GM21447 (cell line): ENCODE measurements at regions not wholly inside any gene's neighbourhood (a gene's known extent, or its start where the extent isn't known, plus 50 kb on each side); places are given as distances from the start of the nearest gene placed in this dataset.

ENCODE experiments used
- ATAC-seq: cut with Tn5 transposase; IDR thresholded peaks from one replicate; pipeline ENCODE4 v1.9.1; 2021; ENCODE audit not compliant: unreplicated experiment

DNA sequence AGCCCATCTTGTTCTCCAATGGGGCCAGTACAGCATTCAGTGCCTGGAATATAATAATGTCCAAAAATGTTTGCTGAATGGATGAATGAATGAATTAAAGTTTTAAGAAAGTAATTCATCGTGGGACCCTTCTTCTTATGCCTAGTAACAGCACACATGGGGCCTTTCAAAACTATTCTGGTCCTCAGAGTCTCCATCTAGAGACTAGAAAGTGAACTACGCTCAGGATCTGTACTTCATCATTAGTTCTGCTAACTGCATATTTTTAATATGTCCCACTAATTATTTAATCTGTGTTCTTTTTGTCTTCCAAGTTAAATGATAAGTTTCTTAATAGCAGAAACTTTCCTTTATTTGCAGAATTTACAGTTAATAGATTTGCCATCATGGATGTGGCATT, 172.5 kb downstream of the SMAD2 start:
- ATAC-seq: no peak

DNA sequence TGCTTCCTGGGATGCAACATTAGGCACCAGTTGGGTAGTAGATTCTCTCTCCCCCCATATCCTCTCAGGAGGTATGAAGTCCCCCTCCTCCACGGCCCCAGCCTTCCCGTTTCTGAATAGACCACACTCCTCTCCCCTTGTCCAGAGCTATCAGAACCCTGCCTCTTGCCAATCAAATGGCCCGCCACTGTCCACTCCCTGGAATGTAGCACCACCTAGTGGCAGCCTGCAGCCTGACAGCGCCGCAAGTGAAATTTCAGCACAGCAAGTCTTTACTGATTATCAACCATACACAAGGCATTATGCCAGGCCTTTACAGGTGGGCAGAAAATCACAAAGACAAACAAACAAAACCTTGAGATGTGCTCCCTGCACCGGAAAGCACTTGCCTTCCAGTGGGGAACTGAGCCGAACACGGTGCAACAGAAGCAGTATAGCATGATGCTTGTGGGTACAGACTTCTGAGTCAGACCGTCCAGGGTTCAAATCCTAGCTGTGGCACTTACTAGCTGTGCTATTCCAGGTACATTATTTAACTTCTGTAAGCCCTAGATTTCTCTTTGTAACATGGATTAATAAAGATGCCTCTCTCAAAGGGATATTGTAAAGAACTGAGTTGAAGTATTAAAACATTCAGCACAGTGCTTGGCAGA, 174.0 kb downstream of the SMAD2 start:
- no peak for ATAC-seq

DNA sequence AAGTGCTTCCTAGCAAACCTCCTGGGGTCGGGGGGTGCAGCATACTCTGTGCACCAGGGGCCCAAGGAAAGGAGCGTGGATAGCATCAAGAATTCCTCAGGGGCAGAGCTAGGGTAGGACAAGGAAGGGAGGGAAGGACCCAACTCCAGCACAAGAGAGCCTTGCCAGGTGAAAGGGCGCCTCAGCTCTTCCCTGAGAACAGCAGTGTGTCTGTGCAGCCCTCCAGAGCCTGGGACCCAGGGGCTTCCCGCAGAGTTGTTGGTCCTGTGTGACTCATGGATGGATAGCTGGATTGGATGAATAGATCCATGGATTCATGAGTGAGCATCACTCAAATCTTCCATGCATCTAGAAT, 175.4 kb downstream of the SMAD2 start:
- no peak for ATAC-seq

DNA sequence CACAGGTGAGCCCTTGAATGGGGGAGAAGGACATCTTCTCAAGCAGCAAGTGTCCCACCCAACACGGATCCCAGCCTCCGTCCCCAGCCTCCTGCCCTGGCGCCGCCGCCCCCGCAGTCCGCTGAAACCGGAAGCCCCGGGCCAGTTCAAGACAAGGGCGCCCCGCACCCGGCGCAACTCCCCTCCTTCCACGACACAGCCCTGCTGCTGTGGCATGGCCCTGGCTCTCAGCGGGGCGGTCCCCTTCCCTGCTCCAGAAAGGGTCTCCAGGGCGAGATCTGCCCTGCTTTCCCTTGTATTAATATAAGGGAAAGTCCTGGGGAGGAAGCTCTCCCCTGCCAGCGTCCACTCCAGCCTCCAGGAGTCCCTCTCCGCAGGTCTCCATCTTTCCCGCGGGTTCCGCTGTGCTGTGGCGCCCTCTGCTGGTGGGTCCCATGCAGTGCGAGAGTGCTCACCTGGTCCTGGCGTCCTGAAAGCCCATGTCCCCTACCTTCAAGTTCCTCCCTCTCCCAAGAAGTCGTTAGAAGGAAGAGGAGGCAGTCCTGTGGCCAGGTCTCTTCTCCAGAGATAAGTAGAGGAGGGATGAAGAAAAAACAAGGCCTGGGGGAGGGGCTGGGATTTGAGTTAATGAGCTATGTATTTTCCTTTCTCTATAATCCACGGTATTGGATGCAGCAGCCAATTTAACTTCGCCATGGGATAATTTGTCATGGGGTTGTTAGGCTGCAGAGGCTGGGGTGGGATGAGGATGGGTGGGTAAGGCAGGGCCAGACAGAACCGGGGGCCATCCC, 176.0 kb downstream of the SMAD2 start:
- no peak for ATAC-seq

DNA sequence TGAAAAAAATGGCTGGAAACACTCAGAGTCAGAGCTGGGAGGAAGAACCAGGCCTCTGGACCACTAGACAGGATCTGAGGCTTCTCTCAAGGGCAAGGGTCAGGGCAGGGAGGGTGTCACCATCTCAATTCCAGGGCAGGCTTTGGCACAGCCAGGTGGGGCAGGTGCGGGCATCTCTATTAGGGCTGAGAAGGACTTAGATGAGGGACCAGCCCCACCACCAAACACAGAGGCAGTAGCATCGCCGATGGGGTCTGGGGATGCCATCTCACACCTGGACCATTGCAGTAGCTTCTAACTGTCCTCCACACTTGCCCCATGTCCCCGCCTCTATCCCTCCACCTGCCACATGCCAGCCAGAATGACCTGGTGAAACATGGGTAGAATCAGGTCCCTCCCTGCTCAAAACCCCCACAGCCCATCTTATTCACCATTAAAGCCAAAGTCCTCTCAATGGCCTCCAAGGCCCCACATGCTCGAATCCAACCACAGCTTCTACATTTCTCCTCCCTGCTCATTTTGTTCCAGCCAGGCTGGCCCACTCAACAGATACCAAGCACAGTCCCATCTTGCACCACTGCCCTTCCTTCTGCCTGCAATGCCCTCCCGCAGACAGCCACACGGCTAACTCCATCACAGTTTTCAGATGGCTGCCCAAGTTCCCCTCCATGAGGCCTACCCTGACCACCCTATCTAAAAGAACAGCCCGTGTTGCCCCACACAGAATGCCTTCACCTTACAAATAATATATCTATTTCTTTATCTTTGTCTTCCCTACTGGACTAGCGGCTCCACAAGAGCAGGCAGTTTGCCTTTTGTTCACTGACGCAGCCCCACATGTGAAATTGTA, 177.4 kb downstream of the SMAD2 start:
- ATAC-seq: no peak

DNA sequence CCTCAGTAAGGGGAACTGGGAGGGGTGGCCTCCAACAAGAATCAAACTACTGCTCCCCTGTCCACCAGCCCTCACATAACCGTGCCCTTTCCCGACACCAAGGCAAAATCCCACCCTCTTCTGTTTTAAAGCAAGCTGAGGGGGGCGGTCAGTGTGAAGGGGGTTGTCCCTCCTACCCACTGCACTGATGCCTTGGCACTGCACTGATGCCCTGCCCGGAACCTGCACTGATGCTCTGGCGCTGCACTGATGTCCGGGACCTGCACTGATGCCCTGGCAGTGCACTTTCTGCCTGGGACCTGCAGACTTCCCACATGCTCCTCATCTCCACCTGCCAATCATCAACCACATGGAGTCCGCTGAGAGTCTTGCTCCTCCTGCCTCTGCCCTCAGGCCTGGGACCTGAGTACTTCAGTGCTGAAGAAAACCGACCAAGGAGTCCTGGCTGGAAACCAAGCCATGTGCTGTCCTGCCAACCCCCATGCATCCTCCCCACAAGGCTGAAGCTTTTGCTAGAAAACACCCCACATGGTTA, 179.5 kb downstream of the SMAD2 start:
- ATAC-seq: no peak

DNA sequence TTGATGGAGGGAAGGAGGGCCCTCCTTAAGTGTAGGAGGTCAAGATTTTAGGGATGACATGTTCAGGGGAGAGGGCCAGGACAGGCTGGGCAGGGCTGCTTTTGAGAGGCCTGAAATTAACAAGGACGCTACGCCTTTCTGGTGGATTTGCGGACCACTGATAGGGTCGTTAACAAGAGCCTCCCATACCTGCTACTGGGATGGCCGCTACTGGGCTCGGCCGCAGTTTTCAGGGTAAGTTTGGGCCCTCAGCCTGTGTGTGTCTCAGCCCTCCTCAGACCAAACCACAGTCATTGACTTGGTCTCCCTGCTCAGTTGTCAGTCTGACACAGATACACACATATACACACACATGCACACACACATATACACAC, 180.9 kb downstream of the SMAD2 start:
- no peak for ATAC-seq

DNA sequence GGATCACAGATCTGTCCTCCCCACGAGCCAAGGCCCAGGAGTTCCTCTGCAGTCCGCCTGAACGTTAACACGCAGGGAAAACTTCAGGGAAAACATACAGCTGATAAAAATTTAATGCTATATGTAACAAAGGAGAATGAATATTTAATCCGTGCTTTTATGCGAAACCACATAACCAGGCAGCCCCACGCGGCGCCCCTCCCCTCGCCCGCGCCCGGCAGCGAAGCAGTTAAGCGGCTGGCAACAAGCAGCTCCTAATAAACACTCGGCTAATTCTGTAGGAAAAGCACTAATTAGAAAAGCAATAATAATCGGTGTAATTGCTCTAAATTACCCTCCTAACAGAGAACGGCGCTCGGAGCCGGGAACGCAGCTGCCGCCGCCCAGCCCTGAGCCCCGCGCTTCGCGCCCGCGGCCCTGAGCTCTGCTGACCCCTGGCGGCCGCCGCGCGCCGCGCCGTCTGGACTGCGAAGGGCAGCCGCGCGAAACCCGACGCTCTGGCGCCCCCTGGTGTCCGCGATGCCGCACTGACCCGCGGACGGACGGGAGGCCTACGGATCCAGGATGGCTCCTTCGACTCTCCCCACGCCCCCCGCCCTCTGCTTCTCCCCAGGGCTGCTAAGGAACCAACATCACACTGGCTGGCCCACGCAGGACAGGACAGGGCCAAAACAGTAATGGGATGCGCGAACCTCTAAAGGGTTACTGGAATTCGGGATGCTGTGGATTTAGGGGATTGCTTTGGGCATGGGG, 181.4 kb downstream of the SMAD2 start:
- peak; percentile 70 for ATAC-seq

DNA sequence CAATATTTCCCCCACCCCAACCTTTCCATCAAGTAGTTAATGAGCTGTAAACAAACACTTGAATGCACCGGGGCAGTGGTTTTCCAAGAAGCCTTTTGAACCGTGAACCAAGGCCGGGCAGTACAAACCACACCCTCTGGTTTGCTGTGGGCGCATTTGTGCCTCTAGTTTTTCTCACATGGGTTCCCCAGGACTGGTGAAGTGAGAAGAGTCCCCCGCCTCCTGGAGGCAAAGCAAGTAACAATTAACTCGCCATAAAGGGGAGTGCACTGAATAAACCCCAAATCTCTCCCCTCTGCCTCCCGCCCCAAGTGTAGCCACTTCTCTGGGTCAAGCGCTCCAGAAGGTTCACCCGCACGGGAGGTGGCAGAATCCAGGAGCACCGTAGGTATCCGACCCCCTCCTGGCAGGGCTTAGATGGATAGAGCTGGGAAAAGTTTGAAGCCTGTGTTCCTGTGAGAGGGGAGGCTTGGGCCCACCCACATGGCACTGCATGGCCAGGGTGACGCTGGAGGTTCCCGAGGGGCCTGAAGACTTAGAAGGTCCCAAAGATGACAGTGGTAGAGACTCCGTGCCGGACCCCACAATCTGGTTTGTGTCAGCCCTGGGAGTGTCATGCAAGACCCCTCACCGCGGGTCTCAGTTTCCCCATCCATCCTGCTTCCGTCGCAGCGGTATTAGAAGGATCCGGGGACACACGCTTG, 182.2 kb downstream of the SMAD2 start:
- no peak for ATAC-seq

DNA sequence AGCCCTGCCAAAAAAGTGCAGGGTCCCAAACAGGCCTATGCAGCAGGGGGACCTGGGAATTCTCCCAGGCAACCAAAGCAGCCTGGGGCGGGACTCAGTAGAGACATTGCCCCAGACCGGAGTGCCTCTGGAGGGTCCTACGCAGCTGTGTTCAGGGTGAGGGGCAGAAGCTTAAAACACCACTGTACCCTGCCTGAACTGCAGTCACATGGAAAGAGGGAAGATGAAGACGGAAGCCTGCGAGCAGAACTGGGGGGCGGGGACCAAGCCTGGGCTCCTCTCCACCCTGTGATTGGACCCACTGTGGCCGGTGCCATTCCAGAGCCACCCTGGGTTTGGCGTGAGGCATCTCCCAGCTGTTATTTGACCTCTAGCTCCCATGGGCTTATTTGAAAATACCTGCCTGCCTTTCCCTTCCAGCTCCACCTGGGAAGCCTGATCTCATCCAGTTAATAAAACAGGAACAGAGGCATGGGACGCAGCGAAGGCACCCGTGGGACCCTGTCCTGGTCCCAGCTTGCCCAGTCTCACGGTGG, 183.1 kb downstream of the SMAD2 start:
- no peak for ATAC-seq

DNA sequence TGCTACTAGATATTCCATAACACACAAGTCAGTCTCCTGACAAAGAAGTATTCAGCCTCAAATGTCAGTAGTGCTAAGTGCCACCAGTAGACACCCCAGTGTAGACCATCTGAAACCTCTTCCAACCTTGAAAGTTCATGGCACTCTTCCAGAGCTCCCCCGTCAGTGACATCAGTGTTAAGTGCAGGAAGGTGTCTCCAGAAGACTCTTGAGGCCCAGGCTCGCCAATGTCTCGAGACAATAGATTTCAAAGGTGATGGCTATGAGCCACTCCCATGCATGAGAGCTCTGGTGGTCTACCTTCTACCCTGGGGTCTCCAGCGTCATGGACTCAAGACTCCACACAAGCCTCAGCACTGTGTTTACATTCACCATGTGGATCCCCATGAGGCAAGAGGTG, 183.8 kb downstream of the SMAD2 start:
- no peak for ATAC-seq

DNA sequence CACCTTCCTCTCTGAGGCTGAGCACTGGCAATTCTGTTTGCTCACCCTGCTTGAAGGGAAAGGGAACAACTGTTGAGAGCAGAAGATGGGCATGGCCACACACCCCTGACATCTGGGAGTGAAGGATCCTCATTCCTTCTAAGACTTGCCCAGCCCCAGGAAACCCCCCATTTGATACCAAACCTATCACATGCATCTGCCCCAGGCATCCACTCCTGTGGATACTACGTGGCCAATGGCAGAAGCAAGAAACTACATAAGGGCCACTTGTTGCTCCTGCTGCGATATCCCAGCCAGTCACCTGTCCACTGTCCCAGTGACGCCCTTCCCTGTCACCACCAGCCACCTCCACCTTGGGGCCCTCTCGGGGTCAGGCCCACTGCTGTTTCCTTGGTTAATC, 185.2 kb downstream of the SMAD2 start:
- no peak for ATAC-seq

DNA sequence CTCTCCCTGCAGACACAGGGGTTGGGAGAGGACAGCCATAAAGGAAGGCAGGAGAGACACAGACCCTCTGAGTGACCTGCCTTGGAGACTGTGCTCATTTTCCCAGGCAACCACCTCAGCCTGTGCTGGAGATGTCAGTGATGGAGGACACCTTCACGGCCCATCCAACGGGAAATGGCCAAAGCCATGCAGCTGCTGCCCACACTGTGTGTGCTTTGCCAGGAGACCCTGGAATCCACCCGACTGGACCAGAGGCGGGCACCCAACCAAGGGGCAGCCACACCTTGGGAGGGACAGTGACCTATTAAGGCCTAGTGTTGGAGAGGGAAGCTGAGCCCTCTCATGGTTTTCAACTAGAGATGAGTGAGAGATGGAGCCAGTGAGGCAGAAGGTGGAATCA, 192.5 kb downstream of the SMAD2 start:
- ATAC-seq: no peak

DNA sequence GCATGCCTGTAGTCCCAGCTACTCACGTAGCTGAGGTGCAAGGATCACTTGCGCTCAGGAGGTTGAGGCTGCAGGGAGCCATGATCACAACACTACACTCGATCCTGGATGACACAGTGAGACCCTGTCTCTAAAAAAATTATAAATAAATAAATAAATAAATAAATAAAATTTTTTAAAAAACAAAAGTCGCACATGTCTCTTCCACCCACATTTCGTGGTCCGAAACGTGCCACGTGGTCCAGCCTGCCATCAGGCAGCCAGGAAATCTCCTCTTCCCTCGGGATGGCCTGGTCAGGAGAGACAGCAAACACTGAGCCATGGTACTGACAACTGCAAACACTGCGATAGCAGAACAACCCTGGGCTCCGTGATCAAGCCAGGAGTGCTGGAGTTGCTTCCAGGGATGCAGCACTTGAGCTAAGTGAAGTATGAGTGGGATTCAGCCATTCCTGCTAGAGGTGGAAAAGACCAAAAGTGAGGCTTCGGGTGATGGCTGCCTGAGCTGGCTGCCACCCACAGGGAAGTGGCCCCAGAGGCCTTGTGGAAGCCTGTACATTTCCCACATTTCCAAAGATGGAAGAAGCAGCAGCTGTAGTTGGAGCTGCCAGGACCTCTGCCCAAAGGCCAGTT, 193.1 kb downstream of the SMAD2 start:
- ATAC-seq: no peak

DNA sequence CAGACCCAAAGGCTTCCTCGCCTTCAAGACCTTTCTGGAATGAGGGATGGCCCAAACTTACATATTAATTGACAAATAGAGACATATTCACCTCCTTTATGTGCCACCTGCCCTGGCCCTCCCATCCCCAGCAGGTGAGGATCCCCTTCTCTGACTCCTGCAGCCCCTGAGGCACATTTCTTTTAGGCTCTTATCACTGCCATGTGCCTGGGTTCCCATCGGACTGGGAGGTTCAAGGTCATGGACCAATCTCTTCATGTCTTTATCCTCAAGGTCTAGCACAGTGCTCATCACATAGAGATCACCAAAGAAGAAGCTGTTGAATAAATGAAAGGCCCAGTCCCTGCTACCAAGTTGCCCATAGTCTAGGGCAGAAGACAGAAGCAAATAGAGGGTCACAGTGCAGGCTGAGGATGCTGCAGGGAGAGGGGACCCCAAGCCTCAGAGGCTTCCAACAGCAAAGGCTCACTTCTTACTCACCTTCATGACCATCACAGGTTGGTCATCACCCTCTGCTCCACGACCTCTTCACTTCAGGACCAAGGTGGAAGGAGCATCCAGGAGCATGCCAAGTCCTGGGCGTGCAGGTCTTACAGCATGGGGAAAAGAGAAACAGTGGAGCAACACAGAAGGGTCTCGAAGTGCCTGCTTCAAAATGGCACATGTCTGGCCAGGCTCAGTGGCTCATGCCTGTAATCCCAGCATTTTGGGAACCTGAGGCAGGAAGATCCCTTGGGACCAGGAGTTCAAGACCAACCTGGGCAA, 193.9 kb downstream of the SMAD2 start:
- ATAC-seq: no peak

DNA sequence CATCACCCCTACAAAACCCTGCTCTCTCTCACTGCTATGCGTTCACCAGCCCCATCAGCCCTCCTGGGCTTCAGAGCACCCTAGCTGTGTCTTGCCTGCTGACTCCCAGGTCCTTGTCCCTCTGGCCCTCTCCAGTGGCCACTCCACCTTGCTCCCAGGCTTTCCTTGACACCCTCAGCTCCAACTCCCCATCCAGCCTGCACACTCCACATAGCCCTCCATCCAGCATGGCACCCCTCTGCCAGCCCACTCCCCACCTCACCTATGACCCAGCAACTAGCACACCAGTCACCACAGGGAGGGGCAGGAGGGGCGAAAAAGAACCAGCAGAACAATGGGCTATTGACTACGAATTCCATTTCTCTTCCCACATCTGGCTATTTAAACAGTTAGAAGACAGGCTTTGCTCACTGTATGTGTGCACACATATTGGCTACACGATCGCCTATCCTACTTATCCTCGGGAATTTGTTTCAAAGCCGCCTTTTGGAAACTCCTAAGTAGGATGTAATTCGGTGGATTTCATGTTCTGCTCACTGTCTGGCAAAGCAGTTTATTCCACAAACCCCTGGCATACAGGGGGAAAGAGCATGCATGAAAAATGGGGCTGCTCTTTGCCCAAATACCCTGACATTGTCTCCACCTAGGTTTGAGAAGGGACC, 195.3 kb downstream of the SMAD2 start:
- ATAC-seq: no peak

DNA sequence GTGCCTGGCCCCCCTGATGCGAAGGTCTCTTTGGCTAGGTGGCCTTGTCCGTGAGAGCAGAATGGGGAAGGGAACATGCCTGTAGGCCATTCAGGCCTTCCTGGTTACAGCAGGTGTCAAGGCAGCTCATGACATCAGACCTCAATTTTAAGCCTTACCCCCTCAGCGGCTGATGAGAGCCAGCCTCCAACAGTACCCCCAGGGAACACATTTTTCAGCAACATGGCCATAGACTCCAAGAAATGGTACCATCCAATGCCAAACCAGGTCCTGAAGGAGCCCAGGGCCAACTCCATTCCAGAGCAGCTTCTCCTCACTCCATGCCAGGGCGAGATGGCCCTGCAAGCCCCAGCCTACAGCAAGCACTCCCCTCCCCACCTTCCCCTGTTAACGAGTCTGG, 199.2 kb downstream of the SMAD2 start:
- ATAC-seq: no peak

DNA sequence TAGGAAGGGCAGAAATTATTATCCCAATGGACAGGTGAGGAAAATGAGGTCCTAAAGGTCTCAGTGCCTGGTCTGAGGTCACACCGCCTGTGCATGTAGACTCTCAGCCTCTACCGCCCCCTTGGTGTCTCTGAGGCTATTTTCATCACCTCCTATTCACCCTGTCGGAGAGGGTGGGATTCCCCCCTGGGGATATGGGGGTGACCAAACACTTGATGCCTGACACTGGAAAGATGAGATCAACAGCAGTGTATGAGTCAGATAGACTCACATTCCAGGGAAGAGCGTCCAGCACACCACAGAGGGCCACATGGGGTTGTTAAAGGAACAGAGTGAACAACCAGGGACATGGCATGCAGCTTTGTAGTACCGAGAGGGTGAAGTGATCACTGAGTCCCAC, 199.7 kb downstream of the SMAD2 start:
- no peak for ATAC-seq
